ENCODE measurements at regions not wholly inside any gene's neighbourhood (a gene's known extent, or its start where the extent isn't known, plus 50 kb on each side); places are given as distances from the start of the nearest gene placed in this dataset.
"Not testable (repeated sequence)": the region's sequence is repeated elsewhere in the genome, so short reads cannot be mapped to it uniquely, and the experiment has no call there.

- not testable (repeated sequence) for H3K4me3 Mint-ChIP-seq
Observed at GRCh38 chr1:83208540-83208939, 790.4 kb downstream of the TTLL7 start.

GRCh38 chr1:83194610-83195009 lies 804.3 kb downstream of the TTLL7 start:
- H3K9me3 Mint-ChIP-seq; H3K36me3 Mint-ChIP-seq (ENCODE audit: low read depth); DNase-seq (ENCODE audit: low read depth, low spot score); H3K4me3 Mint-ChIP-seq; H3K4me1 Mint-ChIP-seq; H3K27me3 Mint-ChIP-seq (ENCODE audit: low read depth); H3K27ac Mint-ChIP-seq (ENCODE audit: unreplicated experiment): not testable (repeated sequence)

More at GRCh38 chr1:83208540-83208939, 790.4 kb downstream of the TTLL7 start:
- not testable (repeated sequence) for H3K27ac Mint-ChIP-seq (ENCODE audit: unreplicated experiment); H3K36me3 Mint-ChIP-seq (ENCODE audit: low read depth); H3K4me1 Mint-ChIP-seq; DNase-seq (ENCODE audit: low read depth, low spot score); H3K27me3 Mint-ChIP-seq (ENCODE audit: low read depth); H3K9me3 Mint-ChIP-seq

GRCh38 chr1:83182033-83182728 lies 816.8 kb downstream of the TTLL7 start:
- peak overlapping the region; percentile 94 for H3K4me3 Mint-ChIP-seq
- peak; percentile 23 for DNase-seq (ENCODE audit: low read depth, low spot score)
- H3K9me3 Mint-ChIP-seq; H3K27me3 Mint-ChIP-seq (ENCODE audit: low read depth); H3K36me3 Mint-ChIP-seq (ENCODE audit: low read depth); H3K4me1 Mint-ChIP-seq: not testable (repeated sequence)
- H3K27ac Mint-ChIP-seq (ENCODE audit: unreplicated experiment) = peak overlapping the region; percentile 98

GRCh38 chr1:83180621-83181020 lies 818.3 kb downstream of the TTLL7 start:
- not testable (repeated sequence) for H3K27me3 Mint-ChIP-seq (ENCODE audit: low read depth); H3K36me3 Mint-ChIP-seq (ENCODE audit: low read depth); DNase-seq (ENCODE audit: low read depth, low spot score); H3K27ac Mint-ChIP-seq (ENCODE audit: unreplicated experiment); H3K9me3 Mint-ChIP-seq; H3K4me1 Mint-ChIP-seq
- peak overlapping the region; percentile 47 for H3K4me3 Mint-ChIP-seq

- not testable (repeated sequence) for H3K4me1 Mint-ChIP-seq; H3K27me3 Mint-ChIP-seq (ENCODE audit: low read depth); H3K4me3 Mint-ChIP-seq; DNase-seq (ENCODE audit: low read depth, low spot score); H3K36me3 Mint-ChIP-seq (ENCODE audit: low read depth); H3K9me3 Mint-ChIP-seq; H3K27ac Mint-ChIP-seq (ENCODE audit: unreplicated experiment)
Observed at GRCh38 chr1:83167634-83168033, 831.3 kb downstream of the TTLL7 start.

GRCh38 chr1:83163879-83164475 lies 835.0 kb downstream of the TTLL7 start:
- H3K27ac Mint-ChIP-seq (ENCODE audit: unreplicated experiment); H3K27me3 Mint-ChIP-seq (ENCODE audit: low read depth); H3K4me1 Mint-ChIP-seq; H3K4me3 Mint-ChIP-seq; H3K9me3 Mint-ChIP-seq; H3K36me3 Mint-ChIP-seq (ENCODE audit: low read depth); DNase-seq (ENCODE audit: low read depth, low spot score): not testable (repeated sequence)

GRCh38 chr1:83158924-83159323 lies 840.0 kb downstream of the TTLL7 start:
- not testable (repeated sequence) for H3K9me3 Mint-ChIP-seq; H3K36me3 Mint-ChIP-seq (ENCODE audit: low read depth); H3K27ac Mint-ChIP-seq (ENCODE audit: unreplicated experiment); H3K4me1 Mint-ChIP-seq; DNase-seq (ENCODE audit: low read depth, low spot score); H3K4me3 Mint-ChIP-seq; H3K27me3 Mint-ChIP-seq (ENCODE audit: low read depth)

GRCh38 chr1:83154306-83154705 lies 844.6 kb downstream of the TTLL7 start:
- not testable (repeated sequence) for H3K4me1 Mint-ChIP-seq; H3K27ac Mint-ChIP-seq (ENCODE audit: unreplicated experiment); H3K4me3 Mint-ChIP-seq; H3K9me3 Mint-ChIP-seq; DNase-seq (ENCODE audit: low read depth, low spot score); H3K27me3 Mint-ChIP-seq (ENCODE audit: low read depth); H3K36me3 Mint-ChIP-seq (ENCODE audit: low read depth)

- not testable (repeated sequence) for H3K27ac Mint-ChIP-seq (ENCODE audit: unreplicated experiment); H3K9me3 Mint-ChIP-seq; H3K4me3 Mint-ChIP-seq; DNase-seq (ENCODE audit: low read depth, low spot score); H3K27me3 Mint-ChIP-seq (ENCODE audit: low read depth); H3K4me1 Mint-ChIP-seq; H3K36me3 Mint-ChIP-seq (ENCODE audit: low read depth)
Observed at GRCh38 chr1:83151167-83151898, 847.6 kb downstream of the TTLL7 start.

GRCh38 chr1:83150479-83150878 lies 848.5 kb downstream of the TTLL7 start:
- not testable (repeated sequence) for H3K9me3 Mint-ChIP-seq; H3K27ac Mint-ChIP-seq (ENCODE audit: unreplicated experiment); H3K36me3 Mint-ChIP-seq (ENCODE audit: low read depth); H3K4me3 Mint-ChIP-seq; H3K4me1 Mint-ChIP-seq; DNase-seq (ENCODE audit: low read depth, low spot score); H3K27me3 Mint-ChIP-seq (ENCODE audit: low read depth)

- H3K9me3 Mint-ChIP-seq; DNase-seq (ENCODE audit: low read depth, low spot score); H3K36me3 Mint-ChIP-seq (ENCODE audit: low read depth); H3K4me1 Mint-ChIP-seq; H3K27ac Mint-ChIP-seq (ENCODE audit: unreplicated experiment); H3K27me3 Mint-ChIP-seq (ENCODE audit: low read depth); H3K4me3 Mint-ChIP-seq: not testable (repeated sequence)
Observed at GRCh38 chr1:83145820-83146219, 853.1 kb downstream of the TTLL7 start.

GRCh38 chr1:83142802-83143201 lies 856.1 kb downstream of the TTLL7 start:
- H3K9me3 Mint-ChIP-seq; H3K4me3 Mint-ChIP-seq; H3K36me3 Mint-ChIP-seq (ENCODE audit: low read depth); H3K4me1 Mint-ChIP-seq; H3K27me3 Mint-ChIP-seq (ENCODE audit: low read depth); H3K27ac Mint-ChIP-seq (ENCODE audit: unreplicated experiment); DNase-seq (ENCODE audit: low read depth, low spot score): not testable (repeated sequence)

GRCh38 chr1:83135524-83136157 lies 863.3 kb downstream of the TTLL7 start:
- H3K4me3 Mint-ChIP-seq; H3K27me3 Mint-ChIP-seq (ENCODE audit: low read depth); H3K9me3 Mint-ChIP-seq; DNase-seq (ENCODE audit: low read depth, low spot score); H3K36me3 Mint-ChIP-seq (ENCODE audit: low read depth); H3K27ac Mint-ChIP-seq (ENCODE audit: unreplicated experiment): not testable (repeated sequence)
- H3K4me1 Mint-ChIP-seq = peaks cover 11% of the 10 kb centered on the region
